ENCODE measurements at regions not wholly inside any gene's neighbourhood (a gene's known extent, or its start where the extent isn't known, plus 50 kb on each side); places are given as distances from the start of the nearest gene placed in this dataset.

DNA sequence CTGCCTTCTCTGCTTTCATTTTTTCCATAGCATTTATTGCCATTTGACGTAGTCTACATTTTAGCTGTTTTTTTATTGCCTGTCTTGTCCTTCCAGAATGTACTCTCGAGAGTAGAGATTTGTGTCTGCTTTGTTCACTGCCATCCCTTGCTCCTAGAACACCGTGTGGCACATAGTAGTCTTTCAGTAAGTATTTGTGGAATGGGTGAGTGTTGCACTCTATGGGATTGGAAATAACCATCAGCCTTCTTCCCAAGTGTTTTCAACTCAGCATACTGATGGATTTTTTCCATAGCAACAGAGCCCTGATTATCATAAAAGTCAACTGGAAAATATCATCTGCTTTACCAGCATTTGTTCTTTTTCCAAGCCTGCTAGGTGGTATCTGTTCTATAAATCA lies 462.6 kb downstream of the ENC1 start:
- no peak for DNase-seq

DNA sequence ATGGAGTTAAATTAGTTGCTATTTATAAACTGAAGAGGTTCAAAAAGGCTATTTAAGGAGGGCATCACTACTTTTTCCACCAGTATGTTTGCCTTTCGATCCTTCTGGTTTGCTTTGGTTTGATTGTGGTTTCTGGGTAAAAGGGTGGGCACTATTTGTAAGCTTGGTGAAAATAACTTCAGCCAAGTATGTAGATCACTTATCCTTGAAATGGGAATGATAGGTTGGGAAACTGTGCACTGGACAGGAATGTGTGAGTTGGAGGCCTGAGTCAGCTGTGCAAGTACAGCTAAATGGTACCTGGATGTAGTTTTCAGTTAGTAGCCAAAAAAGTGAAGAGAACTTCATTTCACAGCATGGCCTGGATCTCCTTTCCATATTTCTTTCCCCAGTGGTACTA lies 466.2 kb downstream of the ENC1 start:
- DNase-seq: no peak

DNA sequence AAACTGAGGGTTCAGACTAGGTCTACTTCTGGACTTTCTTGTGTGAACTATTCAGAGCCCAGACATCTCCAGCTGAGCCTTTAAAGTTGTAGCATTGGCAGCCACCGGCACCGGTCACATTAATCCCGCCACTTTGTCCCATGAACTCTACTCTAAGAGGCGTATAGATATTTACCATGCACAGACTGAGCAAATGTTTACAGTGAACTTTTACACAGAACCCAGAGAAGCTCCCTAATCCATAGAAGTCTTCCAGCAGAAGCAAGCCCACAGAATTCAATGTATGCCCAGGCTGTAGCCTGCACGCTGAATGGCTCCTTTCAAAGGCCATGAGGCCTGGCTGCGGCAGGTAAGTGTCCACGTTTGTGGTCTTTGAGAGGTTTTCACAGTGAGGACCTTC lies 466.9 kb downstream of the ENC1 start:
- no peak for DNase-seq

DNA sequence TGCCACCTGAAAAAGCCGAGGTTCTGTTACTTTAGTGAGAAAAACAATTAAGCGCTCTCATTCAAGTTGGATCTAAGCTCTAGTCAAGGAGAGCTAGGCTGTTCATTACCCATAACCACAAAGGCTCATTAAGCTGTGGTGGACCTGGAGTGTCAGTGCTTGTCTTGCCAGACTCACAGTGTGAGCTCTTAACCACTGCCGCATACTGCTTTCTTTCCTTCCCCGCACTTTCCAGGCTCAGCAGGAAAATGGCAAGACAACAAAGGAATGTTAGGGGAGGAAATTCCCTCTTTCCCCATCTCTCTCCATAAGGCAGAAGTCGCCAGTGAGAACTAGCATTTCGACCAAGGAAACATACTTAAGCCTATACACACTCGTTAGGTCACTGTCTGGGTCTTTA lies 467.3 kb downstream of the ENC1 start:
- no peak for DNase-seq

DNA sequence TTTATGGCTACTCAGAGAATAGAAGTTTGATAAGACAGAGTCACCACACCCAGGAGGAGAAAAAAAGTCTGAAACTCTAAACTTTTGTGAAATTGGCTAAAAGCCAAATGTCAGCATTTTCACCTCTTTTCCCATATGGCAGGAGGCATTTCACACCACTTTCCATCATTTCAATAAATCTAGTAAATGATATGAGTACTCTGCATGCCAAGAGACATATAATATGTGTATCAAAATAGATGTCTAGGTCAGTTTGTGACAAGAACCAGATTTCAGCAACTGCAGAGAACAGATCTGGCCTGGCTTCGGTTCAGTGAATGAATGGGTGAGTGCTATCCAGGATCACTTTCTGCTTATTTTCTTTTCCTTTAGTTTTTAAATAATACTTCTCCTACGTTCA lies 470.8 kb downstream of the ENC1 start:
- DNase-seq: no peak

DNA sequence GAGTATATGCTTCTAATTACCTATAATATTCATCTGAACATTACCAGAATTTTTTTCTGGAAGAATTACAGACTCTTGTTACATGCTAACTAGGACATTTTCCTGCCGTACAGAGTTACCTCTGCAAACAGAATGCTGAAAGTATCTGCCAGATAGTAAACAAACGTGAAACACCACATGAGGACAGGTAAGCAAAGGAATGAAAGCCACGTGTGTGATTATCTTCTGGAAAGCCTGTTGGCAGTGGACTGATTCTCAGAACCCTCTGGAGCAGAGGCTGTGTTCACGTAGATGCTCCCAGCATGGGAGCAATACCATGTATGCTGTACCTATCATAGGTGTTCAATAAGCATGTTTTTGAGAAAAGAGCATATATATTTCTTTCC lies 472.6 kb downstream of the ENC1 start:
- DNase-seq: no peak

DNA sequence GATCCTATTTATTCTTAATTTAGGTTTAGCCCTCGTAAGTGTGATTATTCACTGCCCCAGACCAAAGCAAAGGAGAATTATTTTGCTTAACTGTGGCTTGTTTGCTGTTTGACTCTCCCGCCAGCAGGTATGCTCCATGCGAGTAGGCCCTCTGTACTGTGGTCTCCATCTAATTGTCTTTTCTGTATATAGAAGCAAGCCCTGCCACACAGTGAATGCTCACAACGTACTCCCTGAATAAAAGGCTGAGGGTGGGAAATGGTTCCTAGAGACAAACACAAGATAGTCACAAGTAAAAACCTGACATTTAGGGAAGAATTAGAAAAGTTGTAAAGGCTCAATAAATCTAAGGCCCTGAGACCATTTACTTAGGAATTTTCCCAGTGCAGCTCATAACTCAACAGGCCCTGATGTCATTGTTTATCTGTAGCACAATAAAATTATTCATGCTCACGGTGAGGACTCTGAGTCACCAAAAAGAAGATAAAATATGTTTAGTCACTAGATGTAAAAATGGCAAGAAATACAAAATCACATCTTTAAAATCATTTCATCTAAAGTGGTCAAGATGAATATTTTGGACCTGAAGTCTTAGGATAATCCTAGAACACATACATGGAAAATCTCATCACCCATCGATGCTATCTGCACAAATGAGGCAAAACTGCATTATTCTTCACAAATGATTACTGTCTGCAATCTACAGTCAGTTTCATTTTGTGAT lies 473.2 kb downstream of the ENC1 start:
- DNase-seq: no peak

DNA sequence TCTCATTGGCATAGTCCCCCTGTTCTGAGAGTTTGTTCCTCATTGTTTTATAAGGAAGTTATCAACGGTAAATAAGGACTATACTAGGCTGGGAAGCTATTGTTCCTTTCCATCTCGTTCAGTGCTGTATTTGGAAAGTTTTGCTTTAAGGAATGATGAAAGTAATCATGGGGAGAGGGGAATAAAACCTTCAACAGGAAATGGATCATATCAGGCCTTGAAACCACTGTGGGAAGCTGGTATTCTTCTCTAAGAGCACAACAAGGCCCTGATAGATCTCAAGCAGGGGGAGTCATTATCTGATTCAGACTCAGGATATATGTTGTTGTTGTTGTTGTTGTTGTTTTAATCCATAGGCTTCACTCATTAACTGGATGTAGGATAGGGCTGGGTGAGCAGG lies 474.5 kb downstream of the ENC1 start:
- no peak for DNase-seq

DNA sequence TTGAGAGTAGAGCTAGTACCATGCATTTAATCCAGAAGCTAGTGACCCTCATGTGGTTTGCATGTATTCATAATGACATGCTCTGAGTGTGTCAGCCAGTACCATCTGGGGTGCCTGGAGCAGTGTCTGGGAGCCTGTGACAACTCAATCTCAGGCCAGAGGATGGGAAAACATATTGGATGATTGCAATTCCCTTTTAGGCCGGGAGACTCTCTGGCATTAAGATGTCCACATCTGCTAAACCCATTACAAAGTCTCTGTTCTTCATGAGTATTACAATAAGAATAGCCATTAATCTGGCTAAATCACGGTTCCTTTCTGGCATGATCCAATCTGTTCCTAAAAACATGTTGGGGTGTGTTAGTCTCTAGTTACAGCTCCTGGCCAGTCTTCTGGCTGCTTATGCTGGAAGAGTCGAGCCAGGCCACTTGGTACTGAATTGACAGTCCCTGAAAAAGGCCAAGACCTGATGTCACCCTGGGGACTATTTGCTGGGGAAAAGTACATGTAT lies 475.7 kb downstream of the ENC1 start:
- no peak for DNase-seq

DNA sequence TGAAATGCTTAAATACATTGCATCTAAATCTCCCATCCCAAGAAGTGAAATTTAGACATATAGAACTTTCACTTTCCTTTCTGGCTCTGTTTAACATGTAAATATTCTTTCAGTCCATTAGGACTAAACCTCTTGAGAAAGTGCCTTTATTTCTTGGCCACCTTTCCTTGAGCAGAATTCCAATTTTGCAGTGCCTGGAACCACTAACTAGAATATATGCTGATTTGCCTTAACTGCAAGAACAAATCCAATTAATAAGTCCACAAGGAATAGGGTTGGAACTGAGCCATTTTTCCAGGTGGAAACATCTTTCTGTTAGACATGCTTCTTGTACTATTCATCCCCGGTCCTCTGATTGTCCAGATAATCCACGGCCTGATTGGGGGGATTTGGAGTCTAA lies 478.0 kb downstream of the ENC1 start:
- no peak for DNase-seq

DNA sequence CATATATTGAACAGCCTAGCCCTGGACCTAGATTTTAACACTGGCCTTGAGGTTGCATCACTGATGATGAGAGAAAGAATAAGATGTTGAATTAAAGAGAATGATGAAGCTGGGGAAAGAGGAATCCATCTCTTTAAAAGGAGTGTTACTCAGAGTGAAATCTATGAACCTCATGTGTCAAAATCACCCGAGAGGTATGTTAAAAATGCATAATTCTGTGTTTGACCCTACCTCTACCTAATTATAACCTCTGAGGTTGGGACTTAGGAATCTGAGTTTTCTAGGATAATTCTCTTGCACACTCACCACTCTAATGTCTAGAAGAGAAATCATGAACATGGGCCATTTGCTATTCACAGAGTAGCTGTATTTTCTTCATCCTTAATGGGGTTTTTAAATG lies 479.4 kb downstream of the ENC1 start:
- no peak for DNase-seq

DNA sequence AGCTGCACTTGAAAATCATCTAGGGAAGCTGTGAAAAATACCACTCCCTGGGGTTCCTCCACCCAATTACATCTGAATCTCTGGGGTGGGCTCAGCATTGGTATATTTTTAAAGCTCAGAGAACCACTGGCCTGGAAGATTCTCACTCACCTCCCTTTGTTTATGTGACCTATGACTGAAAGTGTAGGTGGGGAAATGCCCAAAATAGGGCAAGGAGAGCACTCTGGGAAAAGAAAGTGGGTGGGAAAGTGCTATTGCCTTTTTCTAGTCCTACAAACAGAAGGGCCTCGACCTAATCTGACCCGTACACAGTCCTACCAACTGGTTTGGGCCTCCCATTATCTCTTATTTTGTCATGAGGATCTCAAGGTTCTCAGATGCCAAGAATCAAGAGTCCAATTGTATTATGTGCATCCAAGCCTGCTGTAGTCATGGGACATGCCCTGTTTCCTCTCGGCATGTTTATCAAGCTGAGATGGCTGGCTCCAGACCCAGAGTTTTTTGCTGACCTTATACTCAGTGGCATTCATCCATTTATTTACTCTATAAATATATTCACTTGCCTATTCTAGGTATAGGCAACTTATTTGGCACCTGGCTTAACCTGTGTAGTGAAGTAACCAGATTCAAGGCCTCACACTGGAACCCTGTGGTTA lies 483.7 kb downstream of the ENC1 start:
- DNase-seq: no peak

DNA sequence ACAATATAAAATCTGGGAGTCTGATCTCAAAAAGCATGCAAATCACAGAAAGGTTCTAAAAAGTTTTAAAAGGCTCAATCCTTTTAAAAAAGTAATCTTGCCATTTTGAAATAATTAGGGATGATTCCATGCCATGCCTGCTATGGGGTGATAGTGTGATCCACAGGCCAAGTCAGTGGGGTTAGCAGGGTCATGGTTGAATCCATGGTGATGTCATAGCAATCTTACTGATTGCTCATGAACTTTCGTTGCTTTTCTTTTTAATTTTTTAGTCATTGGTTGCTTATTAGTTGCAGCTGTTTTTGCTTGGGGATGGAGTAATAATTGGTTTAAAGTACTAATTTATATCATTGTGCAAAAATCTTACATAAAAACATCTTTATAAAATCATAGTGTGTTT lies 485.0 kb downstream of the ENC1 start:
- no peak for DNase-seq

DNA sequence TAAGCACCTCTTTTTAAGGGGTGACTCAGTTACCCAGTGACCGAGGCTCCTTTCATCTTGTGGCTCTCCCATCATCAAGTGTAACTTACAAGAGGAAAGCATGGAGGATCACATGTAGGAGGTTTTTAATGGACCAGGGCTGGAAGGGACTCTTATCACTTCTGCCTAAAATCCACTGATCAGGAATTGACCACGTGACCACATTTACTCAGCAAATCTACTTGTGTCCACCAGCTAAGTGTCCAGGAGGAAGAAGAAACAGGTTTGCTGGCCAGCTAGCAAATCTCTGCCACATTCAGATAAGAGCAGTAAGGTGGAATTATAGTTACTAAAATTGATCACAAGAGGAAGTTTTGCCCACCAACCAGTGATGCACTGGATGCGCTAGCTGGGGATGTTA lies 486.0 kb downstream of the ENC1 start:
- no peak for DNase-seq

DNA sequence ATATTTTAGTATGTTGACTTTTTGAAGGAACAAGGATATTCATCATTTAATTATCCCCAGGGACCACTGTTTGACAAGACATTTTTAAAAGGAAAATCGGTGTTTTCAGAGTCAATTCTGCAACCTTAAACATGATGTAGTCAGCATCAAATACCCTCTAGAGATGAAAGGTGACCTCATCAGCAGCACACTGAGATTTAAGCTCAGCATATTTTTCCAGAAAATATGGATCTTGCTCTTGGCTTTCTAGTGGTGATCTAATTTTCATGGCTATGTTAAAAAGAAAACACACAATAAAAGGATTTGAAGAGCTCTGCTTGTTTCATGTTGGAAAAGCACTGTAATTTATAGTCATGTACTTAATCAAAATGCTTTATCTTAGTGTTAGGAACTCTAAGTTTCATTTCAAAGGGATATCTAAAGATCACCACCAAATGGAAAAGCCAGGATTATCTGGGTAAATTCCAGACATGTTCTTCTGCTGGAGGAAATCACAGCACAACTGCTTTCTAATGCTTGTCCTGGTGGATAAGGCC lies 487.2 kb downstream of the ENC1 start:
- no peak for DNase-seq

DNA sequence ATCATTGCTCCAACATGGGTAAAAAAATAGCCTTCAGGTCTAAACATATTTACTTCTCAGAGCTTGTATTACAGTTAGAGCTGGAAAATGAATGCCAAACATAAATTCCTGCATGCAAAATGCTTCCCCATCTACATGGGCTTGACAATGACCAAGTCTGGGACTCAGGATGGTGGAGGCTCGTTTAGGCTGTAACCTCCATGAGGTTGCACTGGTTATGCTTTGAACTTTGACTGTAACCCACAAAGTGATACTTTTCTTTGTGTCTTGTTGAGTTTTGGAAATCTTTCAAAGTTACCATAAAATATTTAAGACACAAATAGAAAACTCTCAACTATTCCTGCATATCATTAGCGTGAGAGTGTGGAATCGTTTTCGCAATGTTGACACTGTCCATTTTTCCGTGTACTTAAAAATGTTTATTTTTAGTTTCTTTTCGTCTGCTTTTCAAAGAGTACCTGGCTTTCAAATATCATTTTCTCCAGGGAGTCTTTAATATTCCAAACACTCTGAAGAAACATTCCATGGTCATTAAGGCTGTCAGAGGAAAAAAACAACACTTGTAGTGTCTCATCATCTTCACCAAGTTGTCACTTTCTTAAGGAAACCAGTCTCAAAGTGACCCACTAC lies 487.8 kb downstream of the ENC1 start:
- no peak for DNase-seq

DNA sequence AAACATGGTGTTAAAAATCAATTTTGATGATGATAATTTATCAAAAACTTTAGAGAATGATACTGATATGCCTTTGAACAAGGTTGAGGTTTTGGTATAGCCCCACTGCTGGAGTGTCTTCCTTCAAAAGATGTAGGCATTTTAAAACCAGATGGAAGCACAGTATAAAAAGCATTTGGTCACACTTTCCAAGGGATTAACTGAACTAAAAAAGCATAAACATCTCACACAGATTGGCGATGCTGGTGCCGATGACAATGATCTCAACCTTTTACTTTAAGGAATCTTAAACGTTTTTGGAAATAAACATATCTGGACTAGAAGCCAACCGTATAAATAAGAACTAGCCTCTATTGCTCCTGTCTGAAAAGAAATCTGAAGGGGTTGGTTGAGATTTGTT lies 488.4 kb downstream of the ENC1 start:
- DNase-seq: no peak

DNA sequence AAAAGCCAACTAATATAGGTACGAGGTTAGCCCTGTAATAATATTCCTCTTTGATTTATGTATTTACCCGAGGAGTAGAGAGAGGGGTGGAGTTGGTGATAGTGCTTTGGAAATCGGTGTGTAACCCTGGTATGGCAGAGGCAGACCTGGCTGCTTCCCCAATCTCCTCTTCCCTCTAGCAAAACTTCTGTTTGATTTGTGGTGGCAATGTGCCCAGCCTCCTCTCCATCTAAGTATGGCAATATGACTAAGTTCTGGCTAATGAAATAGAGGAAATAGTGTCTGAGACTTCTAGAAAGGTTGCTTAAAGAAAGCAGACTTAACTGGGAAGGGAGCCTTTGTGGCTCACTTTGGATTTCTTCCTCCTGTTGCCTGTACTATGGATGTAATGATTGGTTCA lies 491.1 kb downstream of the ENC1 start:
- peak in 1 of 2 donors; percentile 26 for DNase-seq

DNA sequence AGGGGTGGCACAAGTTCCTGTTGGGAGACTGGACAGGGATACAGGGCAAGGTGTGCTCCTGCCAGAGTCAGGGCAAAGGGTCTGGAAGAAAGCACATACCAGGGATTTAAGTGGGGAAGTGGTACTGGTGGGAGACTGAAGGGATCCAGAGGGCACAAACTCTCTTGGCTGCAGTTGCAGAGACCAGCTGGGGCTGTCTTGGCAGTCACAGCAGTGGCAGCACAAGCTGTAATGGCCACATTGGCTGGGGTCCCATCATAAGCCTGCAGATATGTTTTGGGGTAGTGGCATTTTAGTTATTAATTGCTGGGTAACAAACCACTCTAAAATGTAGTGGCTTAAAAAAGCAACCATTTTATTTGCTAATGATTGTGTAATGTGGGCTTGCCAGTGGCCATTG lies 492.2 kb downstream of the ENC1 start:
- no peak for DNase-seq

DNA sequence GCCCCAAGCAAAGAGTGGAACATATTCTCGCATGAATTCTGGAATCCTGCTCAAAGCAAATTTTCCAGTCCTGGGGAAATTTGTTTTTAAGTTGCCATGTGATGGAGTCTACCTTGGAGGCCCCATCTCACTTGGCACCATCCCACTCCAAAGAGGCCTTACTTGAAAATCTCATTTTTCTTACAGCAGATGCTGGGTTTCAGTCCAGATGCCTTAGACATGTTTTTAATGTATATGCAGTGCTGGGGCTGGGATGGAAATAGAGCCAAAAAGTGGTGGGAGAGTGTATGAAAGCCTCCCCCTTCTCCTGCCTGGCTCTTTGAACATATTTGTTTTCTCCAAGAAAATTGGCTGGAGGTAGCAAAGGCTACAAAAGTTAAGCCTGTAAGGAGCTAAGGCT lies 493.7 kb downstream of the ENC1 start:
- DNase-seq: no peak

DNA sequence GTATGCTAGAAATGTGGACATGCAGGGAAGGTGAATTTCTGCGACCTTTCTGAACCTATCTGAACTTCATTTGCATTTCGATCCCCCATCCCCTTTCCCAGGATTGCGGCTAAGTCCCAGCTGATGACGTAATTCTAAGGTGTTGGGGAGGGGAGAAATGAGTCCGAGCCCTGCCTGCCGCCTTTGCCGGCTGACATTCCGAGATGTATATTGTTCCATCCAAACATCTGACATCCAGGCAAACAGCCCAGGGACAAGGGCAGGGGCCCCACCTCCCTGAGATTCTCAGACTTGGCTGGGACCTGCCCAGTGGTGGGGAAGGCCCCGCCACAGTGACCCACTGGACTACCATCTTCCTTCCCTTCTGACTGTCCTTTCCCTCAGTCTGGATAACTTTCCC lies 494.6 kb downstream of the ENC1 start:
- no peak for DNase-seq

DNA sequence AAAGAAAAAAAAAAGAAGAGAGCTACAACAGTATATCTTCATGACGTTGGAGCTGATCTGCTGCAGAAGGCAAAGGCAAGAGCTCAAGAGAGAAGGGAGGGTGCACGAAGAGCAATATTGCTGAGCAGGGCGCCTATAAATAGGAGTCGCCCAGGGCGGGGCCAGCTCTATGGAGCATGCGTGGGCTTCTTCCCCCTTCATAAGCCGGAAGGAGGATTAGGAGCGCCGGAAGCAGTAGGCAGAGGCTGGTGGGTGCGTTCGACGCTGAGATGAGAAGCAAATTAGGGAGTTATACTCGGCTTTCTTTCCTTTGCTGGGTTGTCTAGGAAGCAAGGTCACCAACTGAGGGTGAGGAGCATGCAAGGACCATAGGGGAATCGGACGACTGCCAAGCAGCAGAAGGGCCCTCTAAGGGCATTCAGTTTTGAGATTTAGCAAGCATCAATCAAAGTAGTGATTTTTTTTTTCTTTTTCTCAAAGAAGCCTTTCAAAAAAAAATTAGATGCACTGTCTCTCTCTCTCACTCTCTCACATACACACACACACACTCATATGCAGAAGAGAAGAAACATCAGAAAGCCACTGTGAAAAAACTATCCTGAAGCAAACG lies 496.7 kb downstream of the ENC1 start:
- no peak for DNase-seq

DNA sequence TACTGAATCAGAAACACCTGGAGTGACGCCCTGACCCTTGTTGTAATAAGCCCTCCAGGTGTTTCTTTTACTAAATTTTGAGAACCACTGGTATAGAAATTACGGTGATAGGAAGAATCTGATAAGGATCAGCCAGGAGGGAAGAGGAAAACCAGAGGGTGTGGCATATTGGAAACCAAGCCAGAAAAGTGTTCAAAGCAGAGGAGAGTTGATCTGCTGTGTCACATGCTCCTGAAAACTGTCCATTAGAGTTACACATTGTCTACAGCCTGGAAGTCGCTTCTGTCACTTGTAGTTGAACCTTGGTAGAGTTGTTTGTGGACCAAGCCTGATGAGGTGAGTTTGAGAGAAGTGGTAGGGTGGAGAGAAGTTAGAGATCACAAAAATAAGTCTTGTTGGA lies 497.4 kb downstream of the ENC1 start:
- DNase-seq: no peak

DNA sequence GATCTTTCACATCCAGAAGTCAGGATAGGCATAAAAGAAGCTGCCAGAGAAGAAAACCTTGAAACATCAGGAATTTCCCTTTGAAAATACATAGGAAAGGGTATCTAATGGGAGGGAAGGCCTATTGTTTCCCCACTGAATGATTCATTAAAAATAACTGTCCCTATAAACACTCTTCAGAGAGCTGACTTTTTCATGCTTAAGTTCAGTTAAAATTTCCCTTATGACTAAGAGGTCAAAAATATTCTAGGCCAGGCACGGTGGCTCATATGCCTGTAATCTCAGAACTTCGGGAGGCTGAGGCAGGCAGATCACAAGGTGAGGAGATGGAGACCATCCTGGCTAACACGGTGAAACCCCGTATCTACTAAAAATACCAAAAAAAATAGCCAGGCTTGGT lies 499.5 kb downstream of the ENC1 start:
- no peak for DNase-seq

All from CD4-positive, alpha-beta T cell treated with Interleukin-4 for 1 hour (primary cell).